ENCODE measurements at regions not wholly inside any gene's neighbourhood (a gene's known extent, or its start where the extent isn't known, plus 50 kb on each side); places are given as distances from the start of the nearest gene placed in this dataset.
A peak's percentile ranks its signal among the peaks of the same experiment; 100 is the strongest.

GRCh38 chr6:78808933-78809332, 58.4 kb upstream of the IRAK1BP1 start:
- Histone ChIP-seq H4K5ac (ENCODE audit: low read length) (no peak overlapping the region), H3K56ac (ENCODE audit: low read length) (no peak overlapping the region), H2BK120ac (ENCODE audit: low read depth, low read length) (no peak overlapping the region), H2BK15ac (replicated peaks; ENCODE audit: low read depth) (no peak overlapping the region), H3K4me1 (ENCODE audit: control insufficient read depth, low read depth, low read length) (no peaks in the 10 kb centered on the region), H3K4ac (ENCODE audit: low read depth, low read length) (no peak overlapping the region), H3K27ac (ENCODE audit: low read depth, low read length) (no peak overlapping the region), H3K4me2 (ENCODE audit: low read length) (no peak overlapping the region), H3K9ac (ENCODE audit: low read length) (no peak overlapping the region), H3K27me3 (ENCODE audit: insufficient read depth, low read length, poor library complexity) (no peaks in the 10 kb centered on the region), H3K79me1 (ENCODE audit: low read length) (no peaks in the 10 kb centered on the region), H3K18ac (ENCODE audit: low read length) (no peak overlapping the region), H2AK5ac (ENCODE audit: low read length) (no peak overlapping the region), H3K79me2 (ENCODE audit: control insufficient read depth, insufficient read depth, low read length) (no peaks in the 10 kb centered on the region), H3K36me3 (ENCODE audit: control insufficient read depth, insufficient read depth, low read length) (no peaks in the 10 kb centered on the region), H3K4me3 (ENCODE audit: low read length) (no peak overlapping the region), H4K8ac (ENCODE audit: low read depth, low read length) (no peak overlapping the region), H3K23ac (ENCODE audit: low read length) (no peak overlapping the region), H2BK5ac (ENCODE audit: low read length) (no peak overlapping the region)
- no CpG with 5 or more reads among the region's 5 CpGs for WGBS (ENCODE audit: extremely low coverage, insufficient coverage, low lambda C conversion rate)
- no peak for DNase-seq

GRCh38 chr6:78810146-78810545, 57.2 kb upstream of the IRAK1BP1 start:
- Histone ChIP-seq H4K5ac (ENCODE audit: low read length) (no peak overlapping the region), H3K79me1 (ENCODE audit: low read length) (no peaks in the 10 kb centered on the region), H2BK15ac (replicated peaks; ENCODE audit: low read depth) (no peak overlapping the region), H3K27me3 (ENCODE audit: insufficient read depth, low read length, poor library complexity) (no peaks in the 10 kb centered on the region), H3K4ac (ENCODE audit: low read depth, low read length) (no peak overlapping the region), H2BK5ac (ENCODE audit: low read length) (no peak overlapping the region), H3K4me1 (ENCODE audit: control insufficient read depth, low read depth, low read length) (no peaks in the 10 kb centered on the region), H3K9ac (ENCODE audit: low read length) (no peak overlapping the region), H3K56ac (ENCODE audit: low read length) (no peak overlapping the region), H3K4me2 (ENCODE audit: low read length) (no peak overlapping the region), H3K27ac (ENCODE audit: low read depth, low read length) (no peak overlapping the region), H3K18ac (ENCODE audit: low read length) (no peak overlapping the region), H3K36me3 (ENCODE audit: control insufficient read depth, insufficient read depth, low read length) (no peaks in the 10 kb centered on the region), H3K23ac (ENCODE audit: low read length) (no peak overlapping the region), H2BK120ac (ENCODE audit: low read depth, low read length) (no peak overlapping the region), H3K4me3 (ENCODE audit: low read length) (no peak overlapping the region), H2AK5ac (ENCODE audit: low read length) (no peak overlapping the region), H4K8ac (ENCODE audit: low read depth, low read length) (no peak overlapping the region), H3K79me2 (ENCODE audit: control insufficient read depth, insufficient read depth, low read length) (no peaks in the 10 kb centered on the region)
- DNase-seq, result peak; percentile 75
- WGBS (ENCODE audit: extremely low coverage, insufficient coverage, low lambda C conversion rate), result no CpG with 5 or more reads among the region's 1 CpG

GRCh38 chr6:78810698-78811097, 56.7 kb upstream of the IRAK1BP1 start:
- WGBS (ENCODE audit: extremely low coverage, insufficient coverage, low lambda C conversion rate), result no CpG with 5 or more reads among the region's 2 CpGs

More at GRCh38 chr6:78810698-78811097, 56.7 kb upstream of the IRAK1BP1 start:
- no peak overlapping the region for H3K23ac ChIP-seq (ENCODE audit: low read length)
- H3K4me3 ChIP-seq (ENCODE audit: low read length), result no peak overlapping the region
- no peak overlapping the region for H3K9ac ChIP-seq (ENCODE audit: low read length)
- no peaks in the 10 kb centered on the region for H3K36me3 ChIP-seq (ENCODE audit: control insufficient read depth, insufficient read depth, low read length)
- no peak overlapping the region for H2BK120ac ChIP-seq (ENCODE audit: low read depth, low read length)
- H3K4me2 ChIP-seq (ENCODE audit: low read length), result no peak overlapping the region
- H2BK5ac ChIP-seq (ENCODE audit: low read length), result no peak overlapping the region
- H4K8ac ChIP-seq (ENCODE audit: low read depth, low read length), result no peak overlapping the region
- no peaks in the 10 kb centered on the region for H3K79me2 ChIP-seq (ENCODE audit: control insufficient read depth, insufficient read depth, low read length)
- no peaks in the 10 kb centered on the region for H3K4me1 ChIP-seq (ENCODE audit: control insufficient read depth, low read depth, low read length)
- DNase-seq, result no peak
- no peaks in the 10 kb centered on the region for H3K79me1 ChIP-seq (ENCODE audit: low read length)
- no peak overlapping the region for H2BK15ac ChIP-seq (replicated peaks; ENCODE audit: low read depth)
- no peak overlapping the region for H4K5ac ChIP-seq (ENCODE audit: low read length)
- H3K56ac ChIP-seq (ENCODE audit: low read length), result no peak overlapping the region
- H3K27ac ChIP-seq (ENCODE audit: low read depth, low read length), result no peak overlapping the region
- no peak overlapping the region for H2AK5ac ChIP-seq (ENCODE audit: low read length)
- H3K4ac ChIP-seq (ENCODE audit: low read depth, low read length), result no peak overlapping the region
- no peaks in the 10 kb centered on the region for H3K27me3 ChIP-seq (ENCODE audit: insufficient read depth, low read length, poor library complexity)
- no peak overlapping the region for H3K18ac ChIP-seq (ENCODE audit: low read length)
